IMR-90 (cell line): ENCODE measurements at regions not wholly inside any gene's neighbourhood (a gene's known extent, or its start where the extent isn't known, plus 50 kb on each side); places are given as distances from the start of the nearest gene placed in this dataset.

Source experiments
- ATAC-seq: fragments of 200-7000 bp; cut with Tn5 transposase; 2 replicates; pipeline ENCODE4 v1.9.1; 2020; ENCODE audit warnings: low read depth, mild to moderate bottlenecking, moderate library complexity
- BruUV-seq: library from RNA; stranded (reverse); fragments of 400-500 nt; replicated peaks from 2 replicates; lab custom pipeline; 2021; lab: Mats Ljungman, UMichigan
- CTCF ChIA-PET: fragments of 300-600 bp; formaldehyde crosslinking; extraction: SDS; loops from one replicate; lab custom pipeline; 2021; ENCODE audit warnings: antibody characterized with exemption; lab: Yijun Ruan, JAX
- POLR2A ChIA-PET: fragments of 300-600 bp; sonication (Branson Sonifier 250); formaldehyde crosslinking; loops from one replicate; lab custom pipeline; 2022; ENCODE audit warnings: antibody characterized with exemption; ENCODE audit not compliant: unreplicated experiment; lab: Charles Lee
- DNase-seq: peaks from one replicate; pipeline ENCODE4 v3.0.0; 2013
- H2AFZ ChIP-seq: replicated peaks from 2 replicates; pipeline ENCODE3; 2013; ENCODE audit warnings: low read length, mild to moderate bottlenecking; ENCODE audit not compliant: poor library complexity
- H2AK5ac ChIP-seq: 2 replicates; pipeline ENCODE4 v1.6.1; 2013; ENCODE audit warnings: low read depth, low read length, inconsistent platforms
- H2AK9ac ChIP-seq: replicated peaks from 2 replicates; pipeline ENCODE3; 2013; ENCODE audit warnings: mild to moderate bottlenecking, low read depth, low read length, moderate library complexity; ENCODE audit not compliant: poor library complexity
- H2BK120ac ChIP-seq: 2 replicates; pipeline ENCODE4 v1.6.1; 2013; ENCODE audit warnings: low read depth, low read length, inconsistent platforms
- H2BK15ac ChIP-seq: 3 replicates; pipeline ENCODE4 v1.6.1; 2013; ENCODE audit warnings: low read depth, low read length, inconsistent platforms
- H2BK20ac ChIP-seq: 2 replicates; pipeline ENCODE4 v1.6.1; 2013; ENCODE audit warnings: low read depth, mild to moderate bottlenecking, inconsistent platforms, low read length, moderate library complexity
- H2BK5ac ChIP-seq: 2 replicates; pipeline ENCODE4 v1.6.1; 2013; ENCODE audit warnings: mild to moderate bottlenecking, low read depth, low read length, inconsistent platforms; ENCODE audit not compliant: poor library complexity, severe bottlenecking
- H3K14ac ChIP-seq: replicated peaks from 2 replicates; pipeline ENCODE4 v1.6.1; 2013; ENCODE audit warnings: low read depth, low read length, inconsistent platforms
- H3K18ac ChIP-seq: 2 replicates; pipeline ENCODE4 v1.6.1; 2013; ENCODE audit warnings: low read depth, low read length, control low read depth
- H3K23ac ChIP-seq: 2 replicates; pipeline ENCODE4 v1.6.1; 2013; ENCODE audit warnings: low read depth, low read length, inconsistent platforms
- H3K27ac ChIP-seq: 2 replicates; pipeline ENCODE4 v1.5.1; 2013; ENCODE audit warnings: mild to moderate bottlenecking, control low read depth, low read length; ENCODE audit not compliant: insufficient read depth
- H3K27me3 ChIP-seq: 2 replicates; pipeline ENCODE4 v1.6.1; 2013; ENCODE audit warnings: low read length; ENCODE audit not compliant: control insufficient read depth, insufficient read depth
- H3K36me3 ChIP-seq: 2 replicates; pipeline ENCODE4 v1.6.1; 2013; ENCODE audit warnings: low read length, mixed read lengths; ENCODE audit not compliant: control insufficient read depth, insufficient read depth
- H3K4ac ChIP-seq: 2 replicates; pipeline ENCODE4 v1.6.1; 2013; ENCODE audit warnings: low read depth, low read length, inconsistent platforms
- H3K4me1 ChIP-seq: 2 replicates; pipeline ENCODE4 v1.6.1; 2013; ENCODE audit warnings: low read length, mixed read lengths; ENCODE audit not compliant: control insufficient read depth, insufficient read depth
- H3K4me2 ChIP-seq: 2 replicates; pipeline ENCODE4 v1.6.1; 2013; ENCODE audit warnings: low read depth, mild to moderate bottlenecking, control low read depth, low read length, moderate library complexity
- H3K4me3 ChIP-seq: 2 replicates; pipeline ENCODE4 v1.5.1; 2013; ENCODE audit warnings: low read depth, mild to moderate bottlenecking, control low read depth, low read length, moderate library complexity; ENCODE audit not compliant: insufficient read depth
- H3K56ac ChIP-seq: 2 replicates; pipeline ENCODE4 v1.6.1; 2013; ENCODE audit warnings: low read length, inconsistent platforms; ENCODE audit not compliant: insufficient read depth; ENCODE audit errors: extremely low read depth
- H3K79me1 ChIP-seq, 2 experiments: 2 replicates each; pipeline ENCODE4 v1.6.1; 2013; ENCODE audit warnings: low read length in 2 of 2, inconsistent platforms in 1 of 2, low read depth in 1 of 2
- H3K9ac ChIP-seq: 2 replicates; pipeline ENCODE4 v1.6.1; 2013; ENCODE audit warnings: low read depth, low read length, control low read depth
- H3K9me1 ChIP-seq: 2 replicates; pipeline ENCODE4 v1.6.1; 2013; ENCODE audit warnings: low read length, inconsistent platforms; ENCODE audit not compliant: insufficient read depth
- H3K9me3 ChIP-seq: 2 replicates; pipeline ENCODE4 v1.6.1; 2013; ENCODE audit warnings: low read length; ENCODE audit not compliant: control insufficient read depth, insufficient read depth
- H4K20me1 ChIP-seq: 2 replicates; pipeline ENCODE4 v1.6.1; 2013; ENCODE audit warnings: low read length, inconsistent platforms; ENCODE audit not compliant: insufficient read depth
- H4K5ac ChIP-seq: 2 replicates; pipeline ENCODE4 v1.6.1; 2013; ENCODE audit warnings: mild to moderate bottlenecking, low read depth, low read length, control low read depth
- H4K8ac ChIP-seq, 2 experiments: 2 replicates each; pipeline ENCODE4 v1.6.1; 2013; ENCODE audit warnings: low read depth in 2 of 2, low read length in 2 of 2, control low read depth in 1 of 2, inconsistent platforms in 1 of 2
- H4K91ac ChIP-seq: 2 replicates; pipeline ENCODE4 v1.6.1; 2013; ENCODE audit warnings: low read depth, low read length, inconsistent platforms; ENCODE audit not compliant: insufficient read depth
- BHLHE40 ChIP-seq: fragments of 150-350 bp; IDR thresholded peaks from 2 replicates; pipeline ENCODE4 v1.6.1; 2016; ENCODE audit warnings: mild to moderate bottlenecking, low read depth, low read length
- CEBPB ChIP-seq: IDR thresholded peaks from 2 replicates; pipeline ENCODE4 v1.6.1; 2012; ENCODE audit warnings: low read depth, low read length, improper control_type of control experiment
- CHD1 ChIP-seq: IDR thresholded peaks from 2 replicates; pipeline ENCODE4 v1.6.1; 2012; ENCODE audit warnings: low read depth, low read length, improper control_type of control experiment
- CTCF ChIP-seq: conservative IDR thresholded peaks from 2 replicates; pipeline ENCODE4 v1.5.1; 2012; ENCODE audit warnings: mild to moderate bottlenecking, low read depth, low read length, improper control_type of control experiment
- ELK1 ChIP-seq: fragments of 150-350 bp; IDR thresholded peaks from 2 replicates; pipeline ENCODE4 v1.6.1; 2016; ENCODE audit warnings: low read depth, mild to moderate bottlenecking, low read length, moderate library complexity, borderline replicate concordance
- FOS ChIP-seq: fragments of 150-350 bp; IDR thresholded peaks from 2 replicates; pipeline ENCODE4 v1.6.1; 2016; ENCODE audit warnings: low read depth, low read length
- MAFK ChIP-seq: IDR thresholded peaks from 2 replicates; pipeline ENCODE4 v1.6.1; 2012; ENCODE audit warnings: low read depth, low read length, improper control_type of control experiment
- MAZ ChIP-seq: IDR thresholded peaks from 2 replicates; pipeline ENCODE4 v1.6.1; 2012; ENCODE audit warnings: low read depth, mild to moderate bottlenecking, low read length, improper control_type of control experiment, moderate library complexity, borderline replicate concordance
- MXI1 ChIP-seq: IDR thresholded peaks from 2 replicates; pipeline ENCODE4 v1.6.1; 2012; ENCODE audit warnings: low read depth, mild to moderate bottlenecking, low read length, moderate library complexity, borderline replicate concordance
- NFE2L2 ChIP-seq: fragments of 150-350 bp; IDR thresholded peaks from 2 replicates; pipeline ENCODE4 v1.6.1; 2016; ENCODE audit warnings: low read depth, mild to moderate bottlenecking, low read length
- POLR2A ChIP-seq: IDR thresholded peaks from 2 replicates; pipeline ENCODE4 v1.6.1; 2012; ENCODE audit warnings: mild to moderate bottlenecking, low read depth, low read length
- RAD21 ChIP-seq: IDR thresholded peaks from 2 replicates; pipeline ENCODE4 v1.6.1; 2012; ENCODE audit warnings: low read length, improper control_type of control experiment
- RCOR1 ChIP-seq: IDR thresholded peaks from 2 replicates; pipeline ENCODE4 v1.6.1; 2012; ENCODE audit warnings: mild to moderate bottlenecking, low read length, improper control_type of control experiment; ENCODE audit not compliant: insufficient replicate concordance
- RFX5 ChIP-seq: IDR thresholded peaks from 2 replicates; pipeline ENCODE4 v1.8.0; 2012; ENCODE audit warnings: low read depth, mild to moderate bottlenecking, low read length, moderate library complexity
- SMC3 ChIP-seq: fragments of 150-350 bp; IDR thresholded peaks from 2 replicates; pipeline ENCODE4 v1.6.1; 2016; ENCODE audit warnings: low read depth, mild to moderate bottlenecking, antibody characterized with exemption, low read length, moderate library complexity
- USF2 ChIP-seq: fragments of 150-350 bp; IDR thresholded peaks from 2 replicates; pipeline ENCODE4 v1.6.1; 2017; ENCODE audit warnings: mild to moderate bottlenecking, antibody characterized with exemption, low read length, low read depth
- WGBS, 2 experiments: methylation state at CpG; one replicate each; pipeline versions ENCODE4 v1.1.5 to v1.1.7; 2013; ENCODE audit warnings: missing lambda C conversion rate in 2 of 2; ENCODE audit not compliant: insufficient read length in 1 of 2; ENCODE audit errors: extremely low coverage in 2 of 2; 5-methylcytosine and 5-hydroxymethylcytosine counted together
- dilution Hi-C: fragments of 300-500 bp; cut with HindIII; formaldehyde crosslinking; loops from one replicate; pipeline ENCODE4 v1.14.3; 2018; ENCODE audit warnings: low sequenced_read_pairs; ENCODE audit not compliant: unreplicated experiment
- in situ Hi-C: fragments of 300-500 bp; cut with MboI; formaldehyde crosslinking; loops from 3 replicates; pipeline ENCODE4 v1.14.3; 2019; ENCODE audit warnings: low sequenced_read_pairs, inconsistent platforms, mixed read lengths
- intact Hi-C: fragments of 100-400 bp; cut with micrococcal nuclease; formaldehyde crosslinking; loops from 2 replicates; pipeline ENCODE4 v1.10.0; 2022

- H3K9ac ChIP-seq: no peak overlapping the region
- TF ChIP-seq MAFK (no peak), USF2 (no peak), RAD21 (no peak), CTCF (no peak), MXI1 (no peak), FOS (no peak), BHLHE40 (no peak), RCOR1 (no peak), CHD1 (no peak), RFX5 (no peak), SMC3 (no peak), NFE2L2 (no peak), ELK1 (no peak), CEBPB (no peak), POLR2A (no peak), MAZ (no peak)
- no peak overlapping the region for H3K18ac ChIP-seq
- H3K56ac ChIP-seq: no peak overlapping the region
- no peak for DNase-seq
- H3K27ac ChIP-seq: no peak overlapping the region
- H3K4me1 ChIP-seq: no peaks in the 10 kb centered on the region
- ChIA-PET CTCF (interaction anchor here (0.6 kb wide), 1 partner anchor 1094 kb away, joined by 3 read pairs; no protein-coding TSS in a partner anchor), POLR2A (no interaction called here)
- H3K79me1 ChIP-seq: no peaks in the 10 kb centered on the region
- H3K27me3 ChIP-seq: no peaks in the 10 kb centered on the region
- intact Hi-C loops (no loop called here), dilution Hi-C loops (no loop called here), in situ Hi-C loops (no loop called here)
- no peak overlapping the region for H2BK20ac ChIP-seq
- H4K91ac ChIP-seq: no peak overlapping the region
- no peak for ATAC-seq
- H3K4me3 ChIP-seq: no peak overlapping the region
- H3K36me3 ChIP-seq: no peaks in the 10 kb centered on the region
- H2BK5ac ChIP-seq: no peak overlapping the region
- H2AK9ac ChIP-seq: no peak overlapping the region
- H3K23ac ChIP-seq: no peak overlapping the region
- no TSS peak for BruUV-seq
- peaks cover 4% of the 10 kb centered on the region; the same call in 1 of the 2 replicates for H3K9me3 ChIP-seq
- H4K5ac ChIP-seq: no peak overlapping the region
- no peak overlapping the region for H2AFZ ChIP-seq
- no peak overlapping the region for H2BK15ac ChIP-seq
- H3K4ac ChIP-seq: no peak overlapping the region
- 100% methylated on average over 1 of the region's 1 CpG; no CpG with 5 or more reads in 1 of the 2 experiments for WGBS, 2 experiments
- no peak overlapping the region for H4K8ac ChIP-seq
- no peak overlapping the region for H3K4me2 ChIP-seq
- H2AK5ac ChIP-seq: no peak overlapping the region
- no peaks in the 10 kb centered on the region for H3K9me1 ChIP-seq
- no peak overlapping the region; the same call in 1 of the 2 replicates for H2BK120ac ChIP-seq
- no peak overlapping the region for H3K14ac ChIP-seq
- H4K20me1 ChIP-seq: no peaks in the 10 kb centered on the region
Observed at GRCh38 chr14:80403036-80403435, 191.7 kb upstream of the DIO2 start.
